Nucleus accumbens (tissue), 56 donors: ENCODE measurements at regions not wholly inside any gene's neighbourhood (a gene's known extent, or its start where the extent isn't known, plus 50 kb on each side); places are given as distances from the start of the nearest gene placed in this dataset.
"Not testable (repeated sequence)": the region's sequence is repeated elsewhere in the genome, so short reads cannot be mapped to it uniquely, and the experiment has no call there.

ENCODE experiments used
- DNase-seq, 56 donors: peaks; one replicate each; lab custom pipeline; 2025; lab: John Stamatoyannopoulos, UW

- DNase-seq: not testable (repeated sequence)
These were observed 72.4 kb downstream of the HNRNPD start for GRCh38 chr4:82301390-82301789.

- no peak for DNase-seq
These were observed 80.5 kb downstream of the HNRNPD start for GRCh38 chr4:82293304-82293703.

- DNase-seq: no peak
These were observed 86.1 kb downstream of the HNRNPD start for GRCh38 chr4:82287720-82288119.

GRCh38 chr4:82284858-82285805 lies 88.7 kb downstream of the HNRNPD start:
- peak; percentile 75 to 99 (median 98) for DNase-seq

- DNase-seq: peak in 4 of 56 donors; percentile 24 to 39 (median 28)
These were observed 89.3 kb downstream of the HNRNPD start for GRCh38 chr4:82284475-82284857.

- DNase-seq: no peak
These were observed 90.9 kb downstream of the HNRNPD start for GRCh38 chr4:82282875-82283274.

GRCh38 chr4:82279550-82279949 lies 94.2 kb downstream of the HNRNPD start:
- DNase-seq: not testable (repeated sequence)

- DNase-seq: no peak
These were observed 97.5 kb downstream of the HNRNPD start for GRCh38 chr4:82276332-82276640.

- DNase-seq: no peak
These were observed 98.1 kb downstream of the HNRNPD start for GRCh38 chr4:82275431-82276331.

GRCh38 chr4:82274700-82275099 lies 99.1 kb downstream of the HNRNPD start:
- not testable (repeated sequence) for DNase-seq

- DNase-seq: not testable (repeated sequence)
These were observed 101.3 kb downstream of the HNRNPD start for GRCh38 chr4:82272523-82272922.

- not testable (repeated sequence) for DNase-seq
These were observed 101.8 kb downstream of the HNRNPD start for GRCh38 chr4:82271915-82272480.

- DNase-seq: no peak
These were observed 105.0 kb downstream of the HNRNPD start for GRCh38 chr4:82268826-82269193.

GRCh38 chr4:82268050-82268825 lies 105.6 kb downstream of the HNRNPD start:
- peak in 49 of 56 donors; percentile 0 to 81 (median 31) for DNase-seq

- DNase-seq: no peak
These were observed 106.3 kb downstream of the HNRNPD start for GRCh38 chr4:82267506-82267905.

GRCh38 chr4:82266345-82266744 lies 107.4 kb downstream of the HNRNPD start:
- no peak for DNase-seq

- no peak for DNase-seq
These were observed 112.7 kb downstream of the HNRNPD start for GRCh38 chr4:82261084-82261483.

GRCh38 chr4:82260632-82261031 lies 113.2 kb downstream of the HNRNPD start:
- DNase-seq: no peak

- DNase-seq: no peak
These were observed 117.1 kb downstream of the HNRNPD start for GRCh38 chr4:82256718-82257117.

GRCh38 chr4:82255657-82256056 lies 118.1 kb downstream of the HNRNPD start:
- DNase-seq: no peak
